Peyer's patch (tissue), 4 donors: ENCODE measurements at regions not wholly inside any gene's neighbourhood (a gene's known extent, or its start where the extent isn't known, plus 50 kb on each side); places are given as distances from the start of the nearest gene placed in this dataset.

Source experiments
- DNase-seq, 3 donors: peaks; one replicate each; pipeline ENCODE4 v3.0.0-alpha.2; 2017 to 2019
- H3K27ac ChIP-seq, 4 donors: fragments of 200-600 bp; sonication (generic); one replicate each; pipeline ENCODE4 v1.5.1; 2016 to 2019
- H3K27me3 ChIP-seq, 2 donors: fragments of 200-600 bp; sonication (generic); one replicate each; pipeline ENCODE4 v1.5.1; 2019
- H3K36me3 ChIP-seq, 3 donors: fragments of 200-600 bp; sonication (generic); one replicate each; pipeline ENCODE4 v1.5.1; 2016 to 2019
- H3K4me1 ChIP-seq, 4 donors: fragments of 200-600 bp; sonication (generic); one replicate each; pipeline ENCODE4 v1.5.1; 2016 to 2019
- H3K4me3 ChIP-seq, 4 donors: fragments of 200-600 bp; sonication (generic); 1 replicate in 3 of 4; 2 replicates in 1 of 4; pipeline ENCODE4 v1.5.1; 2016 to 2019; ENCODE audit warnings: mild to moderate bottlenecking in 1 of 4
- H3K9me3 ChIP-seq, 4 donors: fragments of 200-600 bp; sonication (generic); one replicate each; pipeline ENCODE4 v1.5.1; 2016 to 2019; ENCODE audit warnings: mild to moderate bottlenecking in 1 of 4
- CTCF ChIP-seq, 6 experiments: fragments of 450-650 bp in 4 of 6; fragments of 200-600 bp in 2 of 6; sonication (generic) in 1 of 6; IDR thresholded peaks; one replicate each; pipeline ENCODE4 v1.5.1; 2017 to 2019; ENCODE audit warnings: antibody characterized with exemption in 6 of 6, mild to moderate bottlenecking in 3 of 6, moderate library complexity in 1 of 6
- POLR2A ChIP-seq, 2 donors: fragments of 450-650 bp; IDR thresholded peaks; one replicate each; pipeline ENCODE4 v1.5.1; 2017; ENCODE audit warnings: antibody characterized with exemption in 2 of 2, mild to moderate bottlenecking in 2 of 2, moderate library complexity in 2 of 2

GRCh38 chr5:66306105-66306843 is 162.2 kb downstream of the SREK1 start:
- Histone ChIP-seq H3K27me3 (no peaks in the 10 kb centered on the region), H3K36me3 (no peaks in the 10 kb centered on the region), H3K4me1 (no peaks in the 10 kb centered on the region), H3K9me3 (no peaks in the 10 kb centered on the region), H3K27ac (no peak overlapping the region), H3K4me3 (no peak overlapping the region)
- TF ChIP-seq CTCF (IDR thresholded peaks at IDR 0.05), result peak in 5 of 6 experiments; percentile 18 to 71 (median 65)
- no peak for TF ChIP-seq POLR2A (IDR thresholded peaks at IDR 0.05)
- peak in 1 of 3 donors; percentile 66 for DNase-seq

DNA sequence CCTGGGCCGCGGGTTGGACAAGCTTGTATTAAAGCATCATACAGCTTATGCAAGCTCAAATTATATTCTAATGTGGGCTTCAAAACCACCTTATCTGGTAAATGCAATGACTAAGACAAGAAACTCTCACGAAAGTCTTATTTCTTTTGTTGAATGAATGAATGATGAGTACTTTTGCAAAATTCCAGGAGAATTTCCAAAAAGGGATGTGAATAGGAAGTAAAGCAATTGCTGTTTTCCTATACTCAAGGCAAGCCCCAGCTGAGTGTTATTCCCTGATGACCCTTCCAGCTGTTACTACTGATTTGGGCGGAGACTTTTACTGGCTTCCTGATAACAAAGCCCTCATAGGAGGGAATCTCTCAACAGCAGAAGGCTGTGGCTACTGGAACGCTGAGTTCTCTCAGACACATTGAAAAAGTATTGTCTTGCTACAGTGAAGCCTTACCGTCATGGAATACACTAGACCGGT is 162.8 kb downstream of the SREK1 start:
- Histone ChIP-seq H3K4me1 (no peaks in the 10 kb centered on the region), H3K36me3 (no peaks in the 10 kb centered on the region), H3K27me3 (no peaks in the 10 kb centered on the region), H3K27ac (no peak overlapping the region), H3K4me3 (no peak overlapping the region), H3K9me3 (no peaks in the 10 kb centered on the region)
- no peak for TF ChIP-seq CTCF (IDR thresholded peaks at IDR 0.05)
- DNase-seq, result no peak

- no peak overlapping the region for H3K4me3 ChIP-seq
- TF ChIP-seq CTCF (IDR thresholded peaks at IDR 0.05), result peak; percentile 33 to 79 (median 76)
- no peak for TF ChIP-seq POLR2A (IDR thresholded peaks at IDR 0.05)
- DNase-seq, result no peak
- no peaks in the 10 kb centered on the region for H3K9me3 ChIP-seq
- no peak overlapping the region for H3K27ac ChIP-seq
- H3K27me3 ChIP-seq, result no peaks in the 10 kb centered on the region
- no peaks in the 10 kb centered on the region for H3K36me3 ChIP-seq
- no peaks in the 10 kb centered on the region for H3K4me1 ChIP-seq
Observed at GRCh38 chr5:66307647-66308241, 163.6 kb downstream of the SREK1 start.

- H3K9me3 ChIP-seq, result no peaks in the 10 kb centered on the region
- no peaks in the 10 kb centered on the region for H3K36me3 ChIP-seq
- no peak overlapping the region for H3K4me3 ChIP-seq
- DNase-seq, result no peak
- H3K4me1 ChIP-seq, result no peaks in the 10 kb centered on the region
- H3K27me3 ChIP-seq, result no peaks in the 10 kb centered on the region
- no peak overlapping the region for H3K27ac ChIP-seq
- TF ChIP-seq CTCF (IDR thresholded peaks at IDR 0.05) (no peak), POLR2A (IDR thresholded peaks at IDR 0.05) (no peak)
Observed at GRCh38 chr5:66312266-66312665, 168.2 kb downstream of the SREK1 start.

DNA sequence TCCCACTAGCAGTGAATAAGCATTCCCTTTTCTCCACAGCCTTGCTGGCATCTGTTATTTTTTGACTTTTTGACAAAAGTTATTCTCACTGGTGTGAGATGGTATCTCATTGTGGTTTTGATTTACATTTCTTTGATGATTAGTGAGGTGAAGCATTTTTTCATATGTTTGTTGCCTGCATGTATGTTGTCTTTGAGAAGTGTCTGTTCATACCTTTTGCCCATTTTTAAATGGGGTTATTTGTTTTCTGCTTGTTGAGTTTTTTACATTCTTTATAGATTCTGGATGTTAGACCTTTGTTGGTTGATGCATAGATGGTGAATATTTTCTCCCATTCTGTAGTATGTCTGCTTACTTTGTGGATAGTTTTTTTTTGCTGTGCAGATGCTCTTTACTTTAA is 171.7 kb downstream of the SREK1 start:
- H3K4me3 ChIP-seq, result no peak overlapping the region
- DNase-seq, result no peak
- H3K9me3 ChIP-seq, result no peaks in the 10 kb centered on the region
- H3K4me1 ChIP-seq, result no peaks in the 10 kb centered on the region
- TF ChIP-seq POLR2A (IDR thresholded peaks at IDR 0.05) (no peak), CTCF (IDR thresholded peaks at IDR 0.05) (no peak)
- no peaks in the 10 kb centered on the region for H3K27me3 ChIP-seq
- H3K36me3 ChIP-seq, result no peaks in the 10 kb centered on the region
- H3K27ac ChIP-seq, result no peak overlapping the region
